HCT116 (cell line): ENCODE measurements at regions not wholly inside any gene's neighbourhood (a gene's known extent, or its start where the extent isn't known, plus 50 kb on each side); places are given as distances from the start of the nearest gene placed in this dataset.

Experiments
- ATAC-seq: fragments of 200-7000 bp; cut with Tn5 transposase; 2 replicates; pipeline ENCODE4 v1.9.1; 2020; ENCODE audit warnings: mild to moderate bottlenecking, moderate library complexity
- BruUV-seq: library from RNA; stranded (reverse); fragments of 400-500 nt; replicated peaks from 2 replicates; lab custom pipeline; 2021; lab: Mats Ljungman, UMichigan
- CTCF ChIA-PET: fragments of 300-600 bp; sonication (Branson Sonifier 250); formaldehyde crosslinking; loops from one replicate; lab custom pipeline; 2021; ENCODE audit warnings: antibody characterized with exemption; lab: Charles Lee
- POLR2A ChIA-PET: fragments of 300-600, 350-600 bp; sonication (Branson Sonifier 250); formaldehyde crosslinking; loops from one replicate; lab custom pipeline; 2021; ENCODE audit warnings: antibody characterized with exemption; lab: Charles Lee
- RAD21 ChIA-PET, 2 experiments: fragments of 300-600 bp; sonication (Branson Sonifier 250); formaldehyde crosslinking; loops; one replicate each; lab custom pipeline; 2023; ENCODE audit warnings: low total read pairs in 2 of 2; ENCODE audit not compliant: uncharacterized antibody in 2 of 2, unreplicated experiment in 2 of 2, low non-redundant PET in 1 of 2; lab: Charles Lee
- DNase-seq: peaks from one replicate; pipeline ENCODE4 v3.0.0-alpha.2; 2010; ENCODE audit warnings: low read depth, low spot score
- H2AFZ ChIP-seq: fragments of 200-600 bp; shearing (Covaris generic), sonication (generic); 2 replicates; pipeline ENCODE4 v1.6.1; 2017; ENCODE audit warnings: low read depth, mixed run types, mixed read lengths, antibody characterized with exemption, low read length; ENCODE audit not compliant: poor library complexity, severe bottlenecking
- H3K27ac ChIP-seq: 2 replicates; pipeline ENCODE4 v1.5.1; 2012; ENCODE audit warnings: low read depth, low read length
- H3K27me3 ChIP-seq: fragments of 200-600 bp; sonication (generic); 2 replicates; pipeline ENCODE4 v1.6.1; 2016; ENCODE audit warnings: mixed run types, low read length, mixed read lengths; ENCODE audit not compliant: insufficient read depth
- H3K36me3 ChIP-seq, 2 experiments: fragments of 200-500 bp in 1 of 2; fragments of 200-600 bp in 1 of 2; sonication (Bioruptor generic) in 1 of 2; sonication (generic) in 1 of 2; 2 replicates each; pipeline versions ENCODE4 v1.5.1 to v1.6.1; 2014 to 2016; ENCODE audit warnings: low read length in 2 of 2, inconsistent platforms in 1 of 2, mixed read lengths in 1 of 2, mixed run types in 1 of 2; ENCODE audit not compliant: insufficient read depth in 2 of 2, control insufficient read depth in 1 of 2
- H3K4me1 ChIP-seq, 2 experiments: fragments of 200-600 bp in 1 of 2; sonication (generic) in 1 of 2; 2 replicates each; pipeline versions ENCODE4 v1.5.1 to v1.6.1; 2012 to 2017; ENCODE audit warnings: low read length in 2 of 2, inconsistent platforms in 1 of 2, mild to moderate bottlenecking in 1 of 2, mixed read lengths in 1 of 2, mixed run types in 1 of 2, moderate library complexity in 1 of 2; ENCODE audit not compliant: insufficient read depth in 2 of 2, control insufficient read depth in 1 of 2
- H3K4me2 ChIP-seq: fragments of 200-600 bp; sonication (generic); 2 replicates; pipeline ENCODE4 v1.6.1; 2017; ENCODE audit warnings: mixed run types, low read length, mixed read lengths
- H3K4me3 ChIP-seq, 2 experiments: fragments of 200-600 bp in 1 of 2; sonication (generic) in 1 of 2; replicated peaks in 1 of 2; 2 replicates each; pipeline ENCODE4 v1.5.1; 2011 to 2016; ENCODE audit warnings: low read length in 2 of 2, control low read depth in 1 of 2, low read depth in 1 of 2, mild to moderate bottlenecking in 1 of 2, mixed read lengths in 1 of 2, mixed run types in 1 of 2
- H3K79me2 ChIP-seq: fragments of 200-600 bp; sonication (generic); 2 replicates; pipeline ENCODE4 v1.6.1; 2017; ENCODE audit warnings: mild to moderate bottlenecking, mixed run types, low read length, moderate library complexity, mixed read lengths; ENCODE audit not compliant: insufficient read depth
- H3K9ac ChIP-seq: fragments of 200-600 bp; sonication (generic); 2 replicates; pipeline ENCODE4 v1.6.1; 2016; ENCODE audit warnings: low read length, mixed read lengths
- H3K9me2 ChIP-seq: fragments of 200-600 bp; sonication (generic), shearing (Covaris generic); 2 replicates; pipeline ENCODE4 v1.6.1; 2017; ENCODE audit warnings: mixed run types, mild to moderate bottlenecking, moderate library complexity; ENCODE audit not compliant: insufficient read depth
- H3K9me3 ChIP-seq, 2 experiments: fragments of 200-500 bp in 1 of 2; fragments of 200-600 bp in 1 of 2; sonication (Bioruptor generic) in 1 of 2; sonication (generic) in 1 of 2; 2 replicates each; pipeline ENCODE4 v1.6.1; 2014 to 2017; ENCODE audit warnings: low read length in 2 of 2, mixed read lengths in 2 of 2, inconsistent platforms in 1 of 2, low read depth in 1 of 2, mild to moderate bottlenecking in 1 of 2, mixed run types in 1 of 2, moderate library complexity in 1 of 2; ENCODE audit not compliant: control insufficient read depth in 1 of 2, insufficient read depth in 1 of 2
- H4K20me1 ChIP-seq: fragments of 200-600 bp; sonication (generic), shearing (Covaris generic); 2 replicates; pipeline ENCODE4 v1.6.1; 2017; ENCODE audit warnings: mixed run types, mild to moderate bottlenecking, moderate library complexity; ENCODE audit not compliant: insufficient read depth
- ATF3 ChIP-seq: IDR thresholded peaks from 2 replicates; pipeline ENCODE4 v1.6.1; 2012
- JUND ChIP-seq: IDR thresholded peaks from 2 replicates; pipeline ENCODE4 v1.6.1; 2012
- MAX ChIP-seq: IDR thresholded peaks from 2 replicates; pipeline ENCODE4 v1.6.1; 2012
- POLR2A ChIP-seq: IDR thresholded peaks from 2 replicates; pipeline ENCODE4 v1.7.0; 2011; ENCODE audit warnings: borderline replicate concordance; ENCODE audit not compliant: insufficient read depth, insufficient read length; ENCODE audit errors: extremely low read depth
- POLR2AphosphoS5 ChIP-seq: IDR thresholded peaks from 2 replicates; pipeline ENCODE4 v1.6.1; 2011; ENCODE audit warnings: mild to moderate bottlenecking, low read depth, low read length, moderate library complexity
- SIN3A ChIP-seq: IDR thresholded peaks from 2 replicates; pipeline ENCODE4 v1.6.1; 2012; ENCODE audit warnings: low read depth
- SP1 ChIP-seq: IDR thresholded peaks from 2 replicates; pipeline ENCODE4 v1.6.1; 2012; ENCODE audit warnings: low read depth
- TCF7L2 ChIP-seq: IDR thresholded peaks from 2 replicates; pipeline ENCODE4 v1.7.0; 2011; ENCODE audit warnings: borderline replicate concordance, inconsistent platforms; ENCODE audit not compliant: insufficient read depth, insufficient read length; ENCODE audit errors: extremely low read depth
- ZBTB33 ChIP-seq: IDR thresholded peaks from 2 replicates; pipeline ENCODE4 v1.6.1; 2011; ENCODE audit warnings: mild to moderate bottlenecking, low read length, moderate library complexity; ENCODE audit not compliant: insufficient replicate concordance; ENCODE audit errors: extremely low read depth
- ZNF274 ChIP-seq: fragments of 200-500 bp; sonication (Bioruptor generic); IDR thresholded peaks from 2 replicates; pipeline ENCODE4 v1.6.1; 2014; ENCODE audit warnings: mild to moderate bottlenecking, low read depth, low read length, inconsistent platforms
- intact Hi-C: fragments of 100-400 bp; cut with micrococcal nuclease; formaldehyde crosslinking; loops from 2 replicates; pipeline ENCODE4 v1.10.0; 2022

GRCh38 chr11:127643268-127644058, 642.9 kb upstream of the KIRREL3 start:
- H3K9ac ChIP-seq, result no peak overlapping the region
- H4K20me1 ChIP-seq, result no peaks in the 10 kb centered on the region
- no peaks in the 10 kb centered on the region for H3K9me2 ChIP-seq
- DNase-seq (no peak), ATAC-seq (no peak)
- no peak overlapping the region for H3K27ac ChIP-seq
- H3K36me3 ChIP-seq, result no peaks in the 10 kb centered on the region
- H3K4me1 ChIP-seq, result no peaks in the 10 kb centered on the region
- no peaks in the 10 kb centered on the region for H3K79me2 ChIP-seq
- H3K9me3 ChIP-seq, result peaks cover 4 to 12% of the 10 kb centered on the region in 2 experiments; a peak in 2 of 4 replicates
- ChIA-PET RAD21 (no interaction called here), CTCF (no interaction called here), POLR2A (no interaction called here)
- no TSS peak for BruUV-seq
- H3K4me2 ChIP-seq, result no peak overlapping the region
- no peak for TF ChIP-seq POLR2A
- no peak for TF ChIP-seq POLR2AphosphoS5
- TF ChIP-seq ATF3, result no peak
- no peak for TF ChIP-seq ZNF274
- no peak for TF ChIP-seq SP1
- no peak for TF ChIP-seq JUND
- TF ChIP-seq ZBTB33, result no peak
- no peak for TF ChIP-seq TCF7L2
- TF ChIP-seq MAX, result no peak
- no peak for TF ChIP-seq SIN3A
- intact Hi-C loops, result no loop called here
- H3K4me3 ChIP-seq, result no peak overlapping the region
- H3K27me3 ChIP-seq, result no peaks in the 10 kb centered on the region
- no peak overlapping the region for H2AFZ ChIP-seq
